HEK293 (cell line): ENCODE measurements at regions not wholly inside any gene's neighbourhood (a gene's known extent, or its start where the extent isn't known, plus 50 kb on each side); places are given as distances from the start of the nearest gene placed in this dataset.

Experiments
- CTCF ChIA-PET: fragments of 350-600 bp; formaldehyde crosslinking; extraction: SDS; loops from one replicate; lab custom pipeline; 2021; ENCODE audit warnings: antibody characterized with exemption; lab: Yijun Ruan, JAX
- POLR2A ChIA-PET: fragments of 300-600 bp; formaldehyde crosslinking; extraction: SDS; loops from one replicate; lab custom pipeline; 2020; ENCODE audit warnings: antibody characterized with exemption, inconsistent platforms; lab: Yijun Ruan, JAX
- H3K27ac ChIP-seq: fragments of 200-500 bp; sonication (Bioruptor generic); 2 replicates; pipeline ENCODE4 v1.5.1; 2014; ENCODE audit warnings: low read depth, low read length, control low read depth, inconsistent platforms; ENCODE audit errors: extremely low read depth
- H3K36me3 ChIP-seq, 2 experiments: fragments of 200-500 bp in 1 of 2; sonication (Bioruptor generic) in 1 of 2; 1 replicate in 1 of 2; 2 replicates in 1 of 2; pipeline ENCODE4 v1.5.1; 2014 to 2017; ENCODE audit warnings: inconsistent platforms in 2 of 2, low read length in 2 of 2; ENCODE audit not compliant: control insufficient read depth in 2 of 2, insufficient read depth in 1 of 2
- H3K4me1 ChIP-seq: fragments of 200-500 bp; sonication (Bioruptor generic); 2 replicates; pipeline ENCODE4 v1.5.1; 2014; ENCODE audit warnings: mild to moderate bottlenecking, low read length, inconsistent platforms; ENCODE audit not compliant: control insufficient read depth, insufficient read depth
- H3K4me3 ChIP-seq: 2 replicates; pipeline ENCODE4 v1.5.1; 2011; ENCODE audit warnings: low read depth, mild to moderate bottlenecking, control low read depth, low read length, moderate library complexity
- H3K9me3 ChIP-seq: fragments of 200-500 bp; sonication (Bioruptor generic); 2 replicates; pipeline ENCODE4 v1.5.1; 2014; ENCODE audit warnings: low read depth, low read length, inconsistent platforms; ENCODE audit not compliant: control insufficient read depth, insufficient read depth
- GLIS1 ChIP-seq: fragments of 450-650 bp; formaldehyde crosslinking; IDR thresholded peaks from 2 replicates; pipeline ENCODE4 v1.5.1; 2016; ENCODE audit warnings: missing biosample characterization, missing genetic modification characterization
- KLF10 ChIP-seq: fragments of 450-650 bp; IDR thresholded peaks from 2 replicates; pipeline ENCODE4 v1.5.1; 2018; ENCODE audit warnings: missing biosample characterization, mild to moderate bottlenecking, missing genetic modification characterization
- KLF16 ChIP-seq: fragments of 450-650 bp; formaldehyde crosslinking; IDR thresholded peaks from 2 replicates; pipeline ENCODE4 v1.5.1; 2017; ENCODE audit warnings: missing biosample characterization, missing genetic modification characterization
- OSR2 ChIP-seq: fragments of 450-650 bp; formaldehyde crosslinking; IDR thresholded peaks from 2 replicates; pipeline ENCODE4 v1.5.1; 2016; ENCODE audit warnings: missing biosample characterization, missing genetic modification characterization
- REPIN1 ChIP-seq: fragments of 450-650 bp; formaldehyde crosslinking; IDR thresholded peaks from 2 replicates; pipeline ENCODE4 v1.5.1; 2017; ENCODE audit warnings: missing biosample characterization, missing genetic modification characterization, low read depth
- REST ChIP-seq: fragments of 450-650 bp; formaldehyde crosslinking; IDR thresholded peaks from 2 replicates; pipeline ENCODE4 v1.5.1; 2016; ENCODE audit warnings: missing biosample characterization, missing genetic modification characterization
- ZBTB21 ChIP-seq: fragments of 450-650 bp; formaldehyde crosslinking; IDR thresholded peaks from 2 replicates; pipeline ENCODE4 v1.5.1; 2017; ENCODE audit warnings: missing biosample characterization, missing genetic modification characterization
- ZBTB8A ChIP-seq: fragments of 450-650 bp; formaldehyde crosslinking; IDR thresholded peaks from 2 replicates; pipeline ENCODE4 v1.5.1; 2016; ENCODE audit warnings: missing biosample characterization, missing genetic modification characterization
- ZIC2 ChIP-seq: fragments of 450-650 bp; formaldehyde crosslinking; IDR thresholded peaks from 2 replicates; pipeline ENCODE4 v1.5.1; 2016; ENCODE audit warnings: missing biosample characterization, missing genetic modification characterization
- ZNF114 ChIP-seq: fragments of 450-650 bp; formaldehyde crosslinking; IDR thresholded peaks from 2 replicates; pipeline ENCODE4 v1.5.0; 2017; ENCODE audit warnings: missing biosample characterization, missing genetic modification characterization
- ZNF121 ChIP-seq: fragments of 450-650 bp; formaldehyde crosslinking; IDR thresholded peaks from 2 replicates; pipeline ENCODE4 v1.5.1; 2016; ENCODE audit warnings: missing biosample characterization, missing genetic modification characterization
- ZNF155 ChIP-seq: fragments of 450-650 bp; formaldehyde crosslinking; IDR thresholded peaks from 2 replicates; pipeline ENCODE4 v1.5.1; 2016; ENCODE audit warnings: missing biosample characterization, missing genetic modification characterization
- ZNF157 ChIP-seq: fragments of 450-650 bp; formaldehyde crosslinking; IDR thresholded peaks from 2 replicates; pipeline ENCODE4 v1.5.1; 2016; ENCODE audit warnings: missing biosample characterization, missing genetic modification characterization
- ZNF169 ChIP-seq: fragments of 450-650 bp; formaldehyde crosslinking; IDR thresholded peaks from 2 replicates; pipeline ENCODE4 v1.5.1; 2016; ENCODE audit warnings: missing biosample characterization, missing genetic modification characterization
- ZNF239 ChIP-seq: fragments of 450-650 bp; formaldehyde crosslinking; IDR thresholded peaks from 2 replicates; pipeline ENCODE4 v1.5.1; 2016; ENCODE audit warnings: missing biosample characterization, missing genetic modification characterization
- ZNF274 ChIP-seq, 2 experiments: fragments of 200-500 bp in 1 of 2; fragments of 450-650 bp in 1 of 2; sonication (Bioruptor generic) in 1 of 2; formaldehyde crosslinking in 1 of 2; IDR thresholded peaks; 2 replicates each; pipeline versions ENCODE4 v1.5.1 to v1.6.1; 2014 to 2016; ENCODE audit warnings: borderline replicate concordance in 1 of 2, inconsistent platforms in 1 of 2, low read length in 1 of 2, missing biosample characterization in 1 of 2, missing genetic modification characterization in 1 of 2
- ZNF280D ChIP-seq: fragments of 450-650 bp; formaldehyde crosslinking; IDR thresholded peaks from 2 replicates; pipeline ENCODE4 v1.5.1; 2016; ENCODE audit warnings: missing biosample characterization, missing genetic modification characterization
- ZNF433 ChIP-seq: fragments of 450-650 bp; formaldehyde crosslinking; IDR thresholded peaks from 2 replicates; pipeline ENCODE4 v1.5.1; 2016; ENCODE audit warnings: missing biosample characterization, missing genetic modification characterization, low read depth
- ZNF449 ChIP-seq: fragments of 450-650 bp; formaldehyde crosslinking; IDR thresholded peaks from 2 replicates; pipeline ENCODE4 v1.5.1; 2017; ENCODE audit warnings: missing biosample characterization, mild to moderate bottlenecking, missing genetic modification characterization, moderate library complexity
- ZNF501 ChIP-seq: fragments of 450-650 bp; formaldehyde crosslinking; IDR thresholded peaks from 2 replicates; pipeline ENCODE4 v1.5.1; 2016; ENCODE audit warnings: missing biosample characterization, missing genetic modification characterization
- ZNF549 ChIP-seq: fragments of 450-650 bp; IDR thresholded peaks from 2 replicates; pipeline ENCODE4 v1.5.1; 2018; ENCODE audit warnings: missing biosample characterization, missing genetic modification characterization, mild to moderate bottlenecking, inconsistent platforms, moderate library complexity
- ZNF645 ChIP-seq: fragments of 450-650 bp; formaldehyde crosslinking; IDR thresholded peaks from 2 replicates; pipeline ENCODE4; 2016; ENCODE audit warnings: missing biosample characterization, missing genetic modification characterization
- ZSCAN23 ChIP-seq: fragments of 450-650 bp; formaldehyde crosslinking; IDR thresholded peaks from 2 replicates; pipeline ENCODE4 v1.5.1; 2016; ENCODE audit warnings: missing biosample characterization, missing genetic modification characterization

GRCh38 chr10:130952086-130952485 is 359.4 kb downstream of the TCERG1L start (continued):
- no peak for TF ChIP-seq REST (tag by site-specific recombination)

DNA sequence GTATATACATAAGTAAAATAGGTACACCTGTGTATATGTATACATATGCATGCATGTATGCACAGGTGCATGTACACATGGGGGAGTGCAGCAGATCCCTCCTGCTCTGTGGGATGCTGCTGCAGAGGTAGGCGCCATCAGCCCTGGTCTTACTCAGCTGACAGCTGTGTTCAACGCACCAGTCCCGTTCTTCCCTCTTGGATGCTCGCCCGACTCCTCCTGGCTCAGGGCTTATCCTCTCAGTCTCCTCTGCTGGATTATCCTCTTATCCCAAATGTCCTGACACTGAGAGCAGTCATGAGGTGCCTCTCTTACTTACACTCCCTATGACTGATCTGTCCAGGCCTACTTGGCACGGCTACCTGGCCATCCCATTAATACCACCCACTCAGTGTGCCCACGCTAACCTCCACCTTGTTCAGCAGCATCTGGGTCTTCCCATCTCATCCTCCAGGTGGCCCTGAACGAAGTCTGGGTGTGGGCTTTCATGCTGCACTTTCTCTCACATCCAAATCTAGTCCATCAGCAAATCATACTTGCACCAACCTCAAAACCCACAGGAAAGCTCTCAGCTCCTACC is 357.1 kb downstream of the TCERG1L start:
- CTCF ChIA-PET, result no interaction called here

GRCh38 chr10:130956251-130956650 is 355.3 kb downstream of the TCERG1L start:
- Histone ChIP-seq H3K4me1 (no peaks in the 10 kb centered on the region), H3K9me3 (no peaks in the 10 kb centered on the region), H3K27ac (no peak overlapping the region), H3K36me3 (no peaks in the 10 kb centered on the region), H3K4me3 (no peak overlapping the region)
- no peak for TF ChIP-seq KLF16
- no peak for TF ChIP-seq ZSCAN23
- TF ChIP-seq ZNF280D, result no peak
- CTCF ChIA-PET, result no interaction called here
- POLR2A ChIA-PET, result no interaction called here

More for the DNA sequence above, 357.1 kb downstream of the TCERG1L start:
- H3K4me1 ChIP-seq, result no peaks in the 10 kb centered on the region
- H3K4me3 ChIP-seq, result no peak overlapping the region
- no peaks in the 10 kb centered on the region for H3K9me3 ChIP-seq
- TF ChIP-seq ZNF114 (tag by site-specific recombination), result no peak
- TF ChIP-seq ZNF169 (tag by site-specific recombination), result no peak
- TF ChIP-seq ZNF274 (IDR thresholded peaks at IDR 0.05; ENCODE audit: low read length), result no peak
- no peak for TF ChIP-seq ZNF274 (tag by site-specific recombination; IDR thresholded peaks at IDR 0.05; ENCODE audit: borderline replicate concordance)
- TF ChIP-seq ZNF239 (tag by site-specific recombination), result no peak
- no peak for TF ChIP-seq GLIS1 (tag by site-specific recombination)
- no peak for TF ChIP-seq ZNF121 (tag by site-specific recombination)
- no peak for TF ChIP-seq ZNF433 (tag by site-specific recombination)
- TF ChIP-seq ZNF157 (tag by site-specific recombination), result no peak
- TF ChIP-seq ZNF449 (tag by site-specific recombination), result no peak
- no peak for TF ChIP-seq ZNF645 (tag by site-specific recombination)
- no peak for TF ChIP-seq ZIC2 (tag by site-specific recombination)
- TF ChIP-seq OSR2 (tag by site-specific recombination), result no peak
- TF ChIP-seq ZNF549, result no peak
- no peak for TF ChIP-seq KLF10 (tag by site-specific recombination)
- no peak for TF ChIP-seq REPIN1 (tag by site-specific recombination)
- TF ChIP-seq ZNF501 (tag by site-specific recombination), result no peak
- no peak for TF ChIP-seq ZBTB8A
- no peak for TF ChIP-seq ZBTB21 (tag by site-specific recombination)
- no peak for TF ChIP-seq ZNF155
- no peaks in the 10 kb centered on the region for H3K36me3 ChIP-seq
- no peak overlapping the region for H3K27ac ChIP-seq
- POLR2A ChIA-PET, result no interaction called here
